ENCODE measurements at regions not wholly inside any gene's neighbourhood (a gene's known extent, or its start where the extent isn't known, plus 50 kb on each side); places are given as distances from the start of the nearest gene placed in this dataset.

DNA sequence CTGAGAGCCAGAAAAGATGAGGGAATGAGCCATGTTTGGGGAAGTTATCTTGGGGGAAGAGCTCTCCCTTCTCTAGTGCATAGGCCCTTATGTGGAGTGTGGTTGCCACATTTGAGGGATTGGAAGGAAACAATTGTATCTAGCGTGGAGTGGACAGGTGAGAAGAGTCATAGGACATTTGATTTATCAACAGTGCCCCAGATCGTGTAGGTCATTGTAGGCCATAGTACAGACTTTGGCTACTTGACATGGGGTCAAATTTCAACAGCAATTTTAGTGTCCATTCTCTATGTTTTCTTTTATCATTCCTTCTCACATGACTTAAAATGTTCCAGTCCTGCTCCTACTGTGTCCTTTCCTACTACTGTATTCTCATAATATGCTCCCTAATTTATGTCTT, 1182.8 kb downstream of the SORCS1 start:
- no peaks in the 10 kb centered on the region for H3K9me3 ChIP-seq (ENCODE audit: control extremely low read depth in 1 of 3, control insufficient read depth in 2 of 3, insufficient read depth in 1 of 3, low read length in 2 of 3)
- H3K27ac Mint-ChIP-seq = no peak overlapping the region
- intact Hi-C loops (cut with micrococcal nuclease) = no loop called here

DNA sequence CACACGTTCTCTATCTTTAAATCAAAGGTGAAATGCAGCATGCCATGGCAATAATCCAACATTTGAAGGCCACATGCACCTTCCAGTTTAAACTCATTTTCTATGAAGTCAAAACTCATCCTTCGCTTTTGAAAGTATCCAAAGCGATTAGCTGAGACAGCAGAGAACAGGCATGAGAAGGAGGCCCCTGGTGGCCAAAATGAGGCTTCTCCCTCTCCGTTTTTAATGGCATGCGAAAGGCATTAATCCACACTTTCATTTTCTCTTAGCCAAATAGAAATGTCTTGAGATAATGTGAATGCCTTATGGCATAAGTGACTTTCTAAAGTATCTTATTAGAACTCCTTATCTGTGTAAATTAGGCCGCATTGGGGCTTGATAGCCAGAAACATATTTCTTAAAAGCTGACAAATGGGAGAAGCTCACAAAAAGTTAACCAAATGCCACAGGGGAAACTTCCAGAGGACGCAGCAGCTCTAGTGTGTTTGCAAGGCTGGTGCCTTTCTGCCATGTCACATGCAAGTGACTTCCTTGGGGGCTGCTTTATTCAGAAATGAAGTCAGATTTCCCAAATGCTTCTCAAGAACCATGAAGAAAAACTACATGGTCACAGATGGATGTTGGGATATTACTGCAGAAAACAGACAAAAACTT, 1189.6 kb downstream of the SORCS1 start:
- no peak overlapping the region for H3K9ac ChIP-seq (ENCODE audit: low read length)
- no peaks in the 10 kb centered on the region for H3K27me3 Mint-ChIP-seq
- H2AFZ ChIP-seq (ENCODE audit: insufficient read depth, low read depth, low read length, poor library complexity, severe bottlenecking) = no peak overlapping the region
- H3K4me2 ChIP-seq (replicated peaks; ENCODE audit: low read depth, low read length, poor library complexity, severe bottlenecking) = no peak overlapping the region
- 66% methylated on average over 4 of the region's 7 CpGs for WGBS (ENCODE audit: insufficient coverage)
- no peaks in the 10 kb centered on the region for H3K79me2 ChIP-seq (ENCODE audit: control insufficient read depth, insufficient read depth, low read length)
- POLR2A ChIA-PET = no interaction called here
- no peaks in the 10 kb centered on the region for H3K36me3 ChIP-seq (replicated peaks in 1 of 2; ENCODE audit: control extremely low read depth in 1 of 2, control insufficient read depth in 1 of 2, extremely low read depth in 1 of 2, insufficient read depth in 2 of 2, low read length in 1 of 2)
- H3K4me1 ChIP-seq (ENCODE audit: control insufficient read depth in 2 of 2, insufficient read depth in 2 of 2, low read length in 2 of 2) = no peaks in the 10 kb centered on the region
- DNase-seq (no peak), ATAC-seq (ENCODE audit: low read depth) (no peak)
- CTCF ChIA-PET = no interaction called here
- TF ChIP-seq, protein P1, sequence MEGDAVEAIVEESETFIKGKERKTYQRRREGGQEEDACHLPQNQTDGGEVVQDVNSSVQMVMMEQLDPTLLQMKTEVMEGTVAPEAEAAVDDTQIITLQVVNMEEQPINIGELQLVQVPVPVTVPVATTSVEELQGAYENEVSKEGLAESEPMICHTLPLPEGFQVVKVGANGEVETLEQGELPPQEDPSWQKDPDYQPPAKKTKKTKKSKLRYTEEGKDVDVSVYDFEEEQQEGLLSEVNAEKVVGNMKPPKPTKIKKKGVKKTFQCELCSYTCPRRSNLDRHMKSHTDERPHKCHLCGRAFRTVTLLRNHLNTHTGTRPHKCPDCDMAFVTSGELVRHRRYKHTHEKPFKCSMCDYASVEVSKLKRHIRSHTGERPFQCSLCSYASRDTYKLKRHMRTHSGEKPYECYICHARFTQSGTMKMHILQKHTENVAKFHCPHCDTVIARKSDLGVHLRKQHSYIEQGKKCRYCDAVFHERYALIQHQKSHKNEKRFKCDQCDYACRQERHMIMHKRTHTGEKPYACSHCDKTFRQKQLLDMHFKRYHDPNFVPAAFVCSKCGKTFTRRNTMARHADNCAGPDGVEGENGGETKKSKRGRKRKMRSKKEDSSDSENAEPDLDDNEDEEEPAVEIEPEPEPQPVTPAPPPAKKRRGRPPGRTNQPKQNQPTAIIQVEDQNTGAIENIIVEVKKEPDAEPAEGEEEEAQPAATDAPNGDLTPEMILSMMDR (IDR thresholded peaks at IDR 0.05) = no peak
- no peak for TF ChIP-seq EZH2 (IDR thresholded peaks at IDR 0.05; ENCODE audit: borderline replicate concordance, insufficient read depth, low read depth, low read length, poor library complexity, severe bottlenecking)
- H3K9me3 ChIP-seq (ENCODE audit: control extremely low read depth in 1 of 3, control insufficient read depth in 2 of 3, insufficient read depth in 1 of 3, low read length in 2 of 3) = no peaks in the 10 kb centered on the region
- no peaks in the 10 kb centered on the region for H3K27me3 ChIP-seq (replicated peaks in 1 of 4; ENCODE audit: control extremely low read depth in 1 of 4, control insufficient read depth in 3 of 4, insufficient read depth in 4 of 4, low read length in 3 of 4)
- intact Hi-C loops (cut with micrococcal nuclease) = no loop called here
- H3K4me3 Mint-ChIP-seq = no peak overlapping the region
- no peaks in the 10 kb centered on the region for H4K20me1 ChIP-seq (ENCODE audit: control insufficient read depth, insufficient read depth, low read length, poor library complexity, severe bottlenecking)
- no peaks in the 10 kb centered on the region for H3K9me3 Mint-ChIP-seq (ENCODE audit: insufficient read depth)
- no peaks in the 10 kb centered on the region for H3K4me1 Mint-ChIP-seq
- no peak overlapping the region for H3K27ac ChIP-seq (ENCODE audit: low read length in 2 of 2)
- no peak overlapping the region for H3K4me3 ChIP-seq (ENCODE audit: control extremely low read depth in 1 of 5, extremely low read depth in 1 of 5, insufficient read depth in 1 of 5, low read depth in 2 of 5, low read length in 4 of 5)
- no peak overlapping the region for H3K27ac Mint-ChIP-seq

More for the DNA sequence above, 1182.8 kb downstream of the SORCS1 start:
- POLR2A ChIA-PET = no interaction called here
- no peak for DNase-seq
- no peaks in the 10 kb centered on the region for H3K9me3 Mint-ChIP-seq (ENCODE audit: insufficient read depth)
- no peaks in the 10 kb centered on the region for H3K79me2 ChIP-seq (ENCODE audit: control insufficient read depth, insufficient read depth, low read length)
- no peak overlapping the region for H3K4me2 ChIP-seq (replicated peaks; ENCODE audit: low read depth, low read length, poor library complexity, severe bottlenecking)
- no peak overlapping the region for H3K9ac ChIP-seq (ENCODE audit: low read length)
- 94% methylated on average over 2 of the region's 2 CpGs for WGBS (ENCODE audit: insufficient coverage)
- H3K4me1 Mint-ChIP-seq = no peaks in the 10 kb centered on the region
- no peaks in the 10 kb centered on the region for H4K20me1 ChIP-seq (ENCODE audit: control insufficient read depth, insufficient read depth, low read length, poor library complexity, severe bottlenecking)
- no peak overlapping the region for H2AFZ ChIP-seq (ENCODE audit: insufficient read depth, low read depth, low read length, poor library complexity, severe bottlenecking)
- H3K27me3 ChIP-seq (replicated peaks in 1 of 4; ENCODE audit: control extremely low read depth in 1 of 4, control insufficient read depth in 3 of 4, insufficient read depth in 4 of 4, low read length in 3 of 4) = no peaks in the 10 kb centered on the region
- H3K4me1 ChIP-seq (ENCODE audit: control insufficient read depth in 2 of 2, insufficient read depth in 2 of 2, low read length in 2 of 2) = no peaks in the 10 kb centered on the region
- TF ChIP-seq EZH2 (IDR thresholded peaks at IDR 0.05; ENCODE audit: borderline replicate concordance, insufficient read depth, low read depth, low read length, poor library complexity, severe bottlenecking) = no peak
- TF ChIP-seq, protein P1 (IDR thresholded peaks at IDR 0.05) = no peak
- H3K4me3 Mint-ChIP-seq = no peak overlapping the region
- CTCF ChIA-PET = no interaction called here
- H3K27ac ChIP-seq (ENCODE audit: low read length in 2 of 2) = no peak overlapping the region
- no peak for ATAC-seq (ENCODE audit: low read depth)
- no peaks in the 10 kb centered on the region for H3K27me3 Mint-ChIP-seq
- H3K36me3 ChIP-seq (replicated peaks in 1 of 2; ENCODE audit: control extremely low read depth in 1 of 2, control insufficient read depth in 1 of 2, extremely low read depth in 1 of 2, insufficient read depth in 2 of 2, low read length in 1 of 2) = no peaks in the 10 kb centered on the region
- H3K4me3 ChIP-seq (ENCODE audit: control extremely low read depth in 1 of 5, extremely low read depth in 1 of 5, insufficient read depth in 1 of 5, low read depth in 2 of 5, low read length in 4 of 5) = no peak overlapping the region

Data from B cell (primary cell).